ENCODE measurements at regions not wholly inside any gene's neighbourhood (a gene's known extent, or its start where the extent isn't known, plus 50 kb on each side); places are given as distances from the start of the nearest gene placed in this dataset.

GRCh38 chr4:3348621-3349020 lies 55.8 kb downstream of the RGS12 start:
- Histone ChIP-seq H3K4me3 (ENCODE audit: low read length) (no peak overlapping the region), H3K9ac (ENCODE audit: extremely low read depth, low read length, poor library complexity, severe bottlenecking) (no peak overlapping the region), H3K36me3 (ENCODE audit: control insufficient read depth, insufficient read depth, low read length) (peaks cover 3% of the 10 kb centered on the region), H3K27me3 (ENCODE audit: control insufficient read depth, insufficient read depth, low read length, poor library complexity, severe bottlenecking) (no peaks in the 10 kb centered on the region), H3K4me1 (ENCODE audit: control insufficient read depth, insufficient read depth, low read length) (no peaks in the 10 kb centered on the region), H3K9me3 (ENCODE audit: control insufficient read depth, low read length) (peaks cover 13% of the 10 kb centered on the region), H3K27ac (ENCODE audit: low read depth, low read length) (no peak overlapping the region)
- H3K4me3 Mint-ChIP-seq, result no peak overlapping the region
- H3K36me3 Mint-ChIP-seq (ENCODE audit: low read depth), result peaks cover 21% of the 10 kb centered on the region
- no peak overlapping the region for H3K27ac Mint-ChIP-seq
- no peak for DNase-seq
- H3K4me1 Mint-ChIP-seq, result peaks cover 6% of the 10 kb centered on the region
- peaks cover 13% of the 10 kb centered on the region for H3K9me3 Mint-ChIP-seq
- H3K27me3 Mint-ChIP-seq (ENCODE audit: insufficient read depth), result no peaks in the 10 kb centered on the region
- 87 to 93% methylated on average over 7 of the region's 7 CpGs for WGBS, 2 experiments (ENCODE audit: insufficient coverage in 1 of 2, insufficient read length in 1 of 2)
- TF ChIP-seq CTCF (conservative IDR thresholded peaks at IDR 0.05), result no peak

GRCh38 chr4:3349116-3349515 lies 56.3 kb downstream of the RGS12 start:
- H3K9me3 Mint-ChIP-seq, result peaks cover 13% of the 10 kb centered on the region
- H3K27ac Mint-ChIP-seq, result no peak overlapping the region
- no peak for TF ChIP-seq CTCF (conservative IDR thresholded peaks at IDR 0.05)
- WGBS, 2 experiments (ENCODE audit: insufficient coverage in 1 of 2, insufficient read length in 1 of 2), result 83 to 84% methylated on average over 3 to 4 of the region's 4 CpGs
- no peaks in the 10 kb centered on the region for H3K27me3 Mint-ChIP-seq (ENCODE audit: insufficient read depth)
- no peaks in the 10 kb centered on the region for H3K27me3 ChIP-seq (ENCODE audit: control insufficient read depth, insufficient read depth, low read length, poor library complexity, severe bottlenecking)
- H3K36me3 Mint-ChIP-seq (ENCODE audit: low read depth), result peaks cover 19% of the 10 kb centered on the region
- H3K4me1 ChIP-seq (ENCODE audit: control insufficient read depth, insufficient read depth, low read length), result no peaks in the 10 kb centered on the region
- no peak overlapping the region for H3K9ac ChIP-seq (ENCODE audit: extremely low read depth, low read length, poor library complexity, severe bottlenecking)
- H3K4me3 Mint-ChIP-seq, result no peak overlapping the region
- no peak overlapping the region for H3K27ac ChIP-seq (ENCODE audit: low read depth, low read length)
- peaks cover 6% of the 10 kb centered on the region for H3K4me1 Mint-ChIP-seq
- H3K36me3 ChIP-seq (ENCODE audit: control insufficient read depth, insufficient read depth, low read length), result peaks cover 3% of the 10 kb centered on the region
- H3K4me3 ChIP-seq (ENCODE audit: low read length), result no peak overlapping the region
- peaks cover 13% of the 10 kb centered on the region for H3K9me3 ChIP-seq (ENCODE audit: control insufficient read depth, low read length)
- DNase-seq, result no peak

- H3K9me3 Mint-ChIP-seq, result peaks cover 13% of the 10 kb centered on the region
Measured at GRCh38 chr4:3351997-3352396, 59.2 kb downstream of the RGS12 start.

More at GRCh38 chr4:3351997-3352396, 59.2 kb downstream of the RGS12 start:
- Histone ChIP-seq H3K9ac (ENCODE audit: extremely low read depth, low read length, poor library complexity, severe bottlenecking) (no peak overlapping the region), H3K27me3 (ENCODE audit: control insufficient read depth, insufficient read depth, low read length, poor library complexity, severe bottlenecking) (no peaks in the 10 kb centered on the region), H3K27ac (ENCODE audit: low read depth, low read length) (no peak overlapping the region), H3K4me1 (ENCODE audit: control insufficient read depth, insufficient read depth, low read length) (no peaks in the 10 kb centered on the region), H3K4me3 (ENCODE audit: low read length) (no peak overlapping the region), H3K9me3 (ENCODE audit: control insufficient read depth, low read length) (peaks cover 13% of the 10 kb centered on the region), H3K36me3 (ENCODE audit: control insufficient read depth, insufficient read depth, low read length) (peaks cover 3% of the 10 kb centered on the region)
- no peak overlapping the region for H3K27ac Mint-ChIP-seq
- H3K4me3 Mint-ChIP-seq, result no peak overlapping the region
- no peaks in the 10 kb centered on the region for H3K27me3 Mint-ChIP-seq (ENCODE audit: insufficient read depth)
- H3K36me3 Mint-ChIP-seq (ENCODE audit: low read depth), result peaks cover 19% of the 10 kb centered on the region
- TF ChIP-seq CTCF (conservative IDR thresholded peaks at IDR 0.05), result no peak
- peaks cover 6% of the 10 kb centered on the region for H3K4me1 Mint-ChIP-seq
- WGBS, 2 experiments (ENCODE audit: insufficient coverage in 1 of 2, insufficient read length in 1 of 2), result 94 to 100% methylated on average over 2 to 3 of the region's 3 CpGs
- no peak for DNase-seq
